HL-60 (cell line): ENCODE measurements at regions not wholly inside any gene's neighbourhood (a gene's known extent, or its start where the extent isn't known, plus 50 kb on each side); places are given as distances from the start of the nearest gene placed in this dataset.

Source experiments
- DNase-seq, 2 experiments: peaks; one replicate each; pipeline ENCODE4 v3.0.0-alpha.2; 2010 to 2020; ENCODE audit warnings: low read depth in 1 of 2, low spot score in 1 of 2
- H3K27ac ChIP-seq: fragments of 250-450 bp; sonication (Bioruptor Pico); replicated peaks from 2 replicates; pipeline ENCODE4 v1.5.1; 2020; ENCODE audit warnings: mild to moderate bottlenecking, moderate library complexity
- H3K27me3 ChIP-seq: fragments of 250-450 bp; sonication (Bioruptor Pico); 2 replicates; pipeline ENCODE4 v1.5.1; 2021; ENCODE audit warnings: mild to moderate bottlenecking, moderate library complexity; ENCODE audit not compliant: insufficient read depth, poor library complexity, severe bottlenecking
- H3K4me3 ChIP-seq: replicated peaks from 2 replicates; pipeline ENCODE4 v1.5.1; 2011; ENCODE audit warnings: mild to moderate bottlenecking, control low read depth, low read length; ENCODE audit not compliant: insufficient read depth
- GABPA ChIP-seq: IDR thresholded peaks from 2 replicates; pipeline ENCODE4 v1.6.1; 2012; ENCODE audit warnings: low read depth
- POLR2AphosphoS5 ChIP-seq: IDR thresholded peaks from 2 replicates; pipeline ENCODE4 v1.6.1; 2012; ENCODE audit warnings: low read depth
- SPI1 ChIP-seq: IDR thresholded peaks from 2 replicates; pipeline ENCODE4 v1.6.1; 2012; ENCODE audit warnings: low read depth, mild to moderate bottlenecking, borderline replicate concordance
- TF ChIP-seq, protein P1 (sequence below): IDR thresholded peaks from 2 replicates; pipeline ENCODE4 v1.6.1; 2012; ENCODE audit warnings: low read depth; ENCODE audit not compliant: insufficient replicate concordance
- TF ChIP-seq, protein P2 (sequence below): IDR thresholded peaks from one replicate; pipeline ENCODE4 v1.5.1; 2011; ENCODE audit warnings: low read length, control low read depth, inconsistent platforms; ENCODE audit not compliant: insufficient read depth

DNA sequence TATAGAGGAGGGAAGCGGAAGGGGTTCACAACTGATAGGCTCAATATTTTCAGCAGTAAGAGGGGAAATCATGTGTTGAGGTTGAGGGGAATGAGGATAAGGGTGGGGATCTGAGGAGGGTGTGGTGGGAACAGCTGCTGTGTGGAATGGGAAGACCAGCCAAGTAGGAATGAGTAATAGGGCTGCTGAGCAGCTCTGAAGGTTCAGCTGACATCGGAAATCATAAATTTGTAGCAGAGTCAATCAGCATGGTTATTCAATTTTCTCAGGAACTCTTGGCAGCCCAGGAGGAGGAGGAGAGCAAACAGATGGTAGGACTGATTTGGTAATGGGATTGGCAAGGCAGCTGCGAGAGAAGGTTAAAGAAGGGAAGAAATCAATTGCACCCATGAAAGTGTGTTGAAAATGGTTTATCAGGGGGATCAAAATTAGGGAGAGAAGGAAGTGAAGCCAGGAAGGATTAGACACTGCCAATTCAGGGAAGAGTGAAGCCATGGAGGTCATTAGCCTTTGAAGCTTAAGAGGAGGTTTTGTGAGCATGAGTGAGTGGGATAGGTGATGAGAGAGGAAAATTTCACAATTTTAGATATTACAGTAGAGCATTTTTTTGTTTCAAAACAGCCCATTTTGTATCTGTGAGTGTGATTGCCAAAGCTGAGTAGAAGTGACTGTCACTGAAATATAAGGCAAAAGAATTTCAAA lies 82.6 kb downstream of the PCDH7 start:
- TF ChIP-seq, protein P1, sequence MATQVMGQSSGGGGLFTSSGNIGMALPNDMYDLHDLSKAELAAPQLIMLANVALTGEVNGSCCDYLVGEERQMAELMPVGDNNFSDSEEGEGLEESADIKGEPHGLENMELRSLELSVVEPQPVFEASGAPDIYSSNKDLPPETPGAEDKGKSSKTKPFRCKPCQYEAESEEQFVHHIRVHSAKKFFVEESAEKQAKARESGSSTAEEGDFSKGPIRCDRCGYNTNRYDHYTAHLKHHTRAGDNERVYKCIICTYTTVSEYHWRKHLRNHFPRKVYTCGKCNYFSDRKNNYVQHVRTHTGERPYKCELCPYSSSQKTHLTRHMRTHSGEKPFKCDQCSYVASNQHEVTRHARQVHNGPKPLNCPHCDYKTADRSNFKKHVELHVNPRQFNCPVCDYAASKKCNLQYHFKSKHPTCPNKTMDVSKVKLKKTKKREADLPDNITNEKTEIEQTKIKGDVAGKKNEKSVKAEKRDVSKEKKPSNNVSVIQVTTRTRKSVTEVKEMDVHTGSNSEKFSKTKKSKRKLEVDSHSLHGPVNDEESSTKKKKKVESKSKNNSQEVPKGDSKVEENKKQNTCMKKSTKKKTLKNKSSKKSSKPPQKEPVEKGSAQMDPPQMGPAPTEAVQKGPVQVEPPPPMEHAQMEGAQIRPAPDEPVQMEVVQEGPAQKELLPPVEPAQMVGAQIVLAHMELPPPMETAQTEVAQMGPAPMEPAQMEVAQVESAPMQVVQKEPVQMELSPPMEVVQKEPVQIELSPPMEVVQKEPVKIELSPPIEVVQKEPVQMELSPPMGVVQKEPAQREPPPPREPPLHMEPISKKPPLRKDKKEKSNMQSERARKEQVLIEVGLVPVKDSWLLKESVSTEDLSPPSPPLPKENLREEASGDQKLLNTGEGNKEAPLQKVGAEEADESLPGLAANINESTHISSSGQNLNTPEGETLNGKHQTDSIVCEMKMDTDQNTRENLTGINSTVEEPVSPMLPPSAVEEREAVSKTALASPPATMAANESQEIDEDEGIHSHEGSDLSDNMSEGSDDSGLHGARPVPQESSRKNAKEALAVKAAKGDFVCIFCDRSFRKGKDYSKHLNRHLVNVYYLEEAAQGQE: no peak
- no peak for TF ChIP-seq POLR2AphosphoS5
- TF ChIP-seq, protein P2, sequence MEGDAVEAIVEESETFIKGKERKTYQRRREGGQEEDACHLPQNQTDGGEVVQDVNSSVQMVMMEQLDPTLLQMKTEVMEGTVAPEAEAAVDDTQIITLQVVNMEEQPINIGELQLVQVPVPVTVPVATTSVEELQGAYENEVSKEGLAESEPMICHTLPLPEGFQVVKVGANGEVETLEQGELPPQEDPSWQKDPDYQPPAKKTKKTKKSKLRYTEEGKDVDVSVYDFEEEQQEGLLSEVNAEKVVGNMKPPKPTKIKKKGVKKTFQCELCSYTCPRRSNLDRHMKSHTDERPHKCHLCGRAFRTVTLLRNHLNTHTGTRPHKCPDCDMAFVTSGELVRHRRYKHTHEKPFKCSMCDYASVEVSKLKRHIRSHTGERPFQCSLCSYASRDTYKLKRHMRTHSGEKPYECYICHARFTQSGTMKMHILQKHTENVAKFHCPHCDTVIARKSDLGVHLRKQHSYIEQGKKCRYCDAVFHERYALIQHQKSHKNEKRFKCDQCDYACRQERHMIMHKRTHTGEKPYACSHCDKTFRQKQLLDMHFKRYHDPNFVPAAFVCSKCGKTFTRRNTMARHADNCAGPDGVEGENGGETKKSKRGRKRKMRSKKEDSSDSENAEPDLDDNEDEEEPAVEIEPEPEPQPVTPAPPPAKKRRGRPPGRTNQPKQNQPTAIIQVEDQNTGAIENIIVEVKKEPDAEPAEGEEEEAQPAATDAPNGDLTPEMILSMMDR: no peak
- no peak for TF ChIP-seq GABPA
- TF ChIP-seq SPI1: no peak
- no peak for DNase-seq
- no peak overlapping the region for H3K27ac ChIP-seq
- no peak overlapping the region for H3K4me3 ChIP-seq
- no peaks in the 10 kb centered on the region for H3K27me3 ChIP-seq

DNA sequence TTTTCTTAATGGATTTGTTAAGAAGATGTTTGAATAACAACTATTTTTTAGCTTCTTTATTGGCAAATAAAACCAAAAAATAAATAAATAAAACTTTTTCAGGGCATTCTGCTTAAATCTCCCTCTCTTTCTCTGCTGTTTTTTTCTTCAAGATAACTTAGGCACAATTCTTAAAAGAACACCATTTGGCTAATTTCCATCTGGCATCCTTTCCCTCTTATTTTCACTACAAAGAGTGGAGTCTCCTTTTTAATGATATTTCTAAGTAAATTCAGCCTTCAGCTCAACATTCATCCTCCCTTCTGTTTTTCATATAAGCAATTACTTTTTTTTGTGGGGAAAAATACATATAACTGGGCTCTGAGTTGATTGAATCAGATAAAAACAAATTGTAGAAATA lies 88.1 kb downstream of the PCDH7 start:
- H3K27me3 ChIP-seq: no peaks in the 10 kb centered on the region
- no peak for TF ChIP-seq POLR2AphosphoS5
- DNase-seq: no peak
- no peak overlapping the region for H3K27ac ChIP-seq
- no peak overlapping the region for H3K4me3 ChIP-seq

GRCh38 chr4:30811296-30811695 lies 91.1 kb downstream of the PCDH7 start:
- TF ChIP-seq GABPA (no peak), SPI1 (no peak), POLR2AphosphoS5 (no peak)
- TF ChIP-seq, protein P2: no peak
- TF ChIP-seq, protein P1: no peak
- no peaks in the 10 kb centered on the region for H3K27me3 ChIP-seq
- no peak overlapping the region for H3K4me3 ChIP-seq
- no peak overlapping the region for H3K27ac ChIP-seq
- DNase-seq: no peak

DNA sequence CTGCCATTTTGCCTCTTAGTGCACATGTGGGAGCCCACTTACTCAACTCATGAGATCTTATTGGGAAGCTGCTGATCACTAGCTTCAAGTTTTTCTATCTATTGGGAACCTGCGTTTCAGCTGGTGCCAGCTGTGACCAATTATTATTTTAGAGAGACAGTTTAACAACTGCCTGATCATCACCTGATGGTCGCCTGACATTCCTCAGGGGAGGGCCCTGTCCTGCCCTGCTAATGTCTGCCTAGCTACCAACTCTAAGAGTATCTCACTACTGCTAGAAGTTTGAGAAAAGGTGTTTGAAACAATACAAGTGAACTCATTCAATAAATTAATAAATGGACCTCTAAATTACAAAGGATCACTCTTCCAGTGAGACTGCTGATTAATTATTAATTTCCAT lies 95.5 kb downstream of the PCDH7 start:
- no peaks in the 10 kb centered on the region for H3K27me3 ChIP-seq
- TF ChIP-seq GABPA: no peak
- TF ChIP-seq, protein P1: no peak
- no peak for TF ChIP-seq SPI1
- no peak for TF ChIP-seq POLR2AphosphoS5
- TF ChIP-seq, protein P2: no peak
- H3K27ac ChIP-seq: no peak overlapping the region
- no peak overlapping the region for H3K4me3 ChIP-seq
- DNase-seq: no peak
